Lower leg skin (tissue), 3 donors: ENCODE measurements at regions not wholly inside any gene's neighbourhood (a gene's known extent, or its start where the extent isn't known, plus 50 kb on each side); places are given as distances from the start of the nearest gene placed in this dataset.

Source experiments
- POLR2A ChIP-seq, 2 donors: fragments of 450-650 bp; IDR thresholded peaks; one replicate each; pipeline ENCODE4 v1.6.1; 2016 to 2017; ENCODE audit warnings: antibody characterized with exemption in 2 of 2, mild to moderate bottlenecking in 1 of 2, moderate library complexity in 1 of 2
- TF ChIP-seq, protein P1 (sequence below), 3 donors: fragments of 450-650 bp; IDR thresholded peaks; one replicate each; pipeline ENCODE4 v1.5.1; 2016; ENCODE audit warnings: antibody characterized with exemption in 3 of 3, mild to moderate bottlenecking in 3 of 3, moderate library complexity in 2 of 3

DNA sequence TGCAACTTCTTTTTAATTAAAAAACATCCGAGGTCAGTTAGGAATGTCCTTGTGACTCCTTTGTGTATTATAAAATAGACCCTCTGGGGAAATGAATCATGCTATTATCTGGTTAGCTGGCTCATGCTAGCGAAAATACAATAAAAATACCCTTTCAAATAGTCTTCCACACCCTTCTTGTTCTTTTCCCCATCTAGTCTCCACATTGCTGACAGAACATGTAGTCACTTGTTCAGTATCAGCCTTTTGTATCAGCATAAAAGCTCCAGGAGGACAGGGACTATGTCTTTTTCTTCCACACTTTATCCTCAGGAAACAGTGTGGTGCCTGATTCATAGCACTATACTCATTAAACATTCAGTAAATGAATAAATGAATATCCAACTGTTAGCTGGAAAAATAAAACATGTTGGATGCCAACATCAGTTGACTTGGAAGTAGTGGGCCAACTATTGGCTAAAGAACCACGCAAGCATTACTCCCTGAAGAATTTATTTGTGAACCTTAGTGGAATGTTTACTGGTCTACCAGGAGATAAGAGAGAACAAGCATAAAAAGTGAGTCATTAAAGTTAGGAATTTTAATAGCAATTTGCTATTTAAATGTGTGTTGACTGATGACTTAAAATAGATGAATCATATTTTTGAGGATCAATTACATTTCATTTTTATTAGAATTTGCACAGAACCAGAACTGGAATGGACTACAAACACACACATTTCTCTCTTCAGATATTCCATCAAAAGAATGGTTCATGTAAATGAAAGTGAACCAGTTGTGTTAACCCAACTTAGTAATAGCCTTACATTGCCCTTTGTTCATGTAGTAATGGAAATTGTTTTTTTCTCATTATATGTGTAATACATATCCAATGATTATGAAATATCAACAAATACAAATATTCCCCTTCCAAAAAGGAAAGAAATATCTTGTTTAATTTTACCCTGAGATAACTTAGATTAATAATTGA is 129.6 kb downstream of the DKK1 start:
- TF ChIP-seq, protein P1, sequence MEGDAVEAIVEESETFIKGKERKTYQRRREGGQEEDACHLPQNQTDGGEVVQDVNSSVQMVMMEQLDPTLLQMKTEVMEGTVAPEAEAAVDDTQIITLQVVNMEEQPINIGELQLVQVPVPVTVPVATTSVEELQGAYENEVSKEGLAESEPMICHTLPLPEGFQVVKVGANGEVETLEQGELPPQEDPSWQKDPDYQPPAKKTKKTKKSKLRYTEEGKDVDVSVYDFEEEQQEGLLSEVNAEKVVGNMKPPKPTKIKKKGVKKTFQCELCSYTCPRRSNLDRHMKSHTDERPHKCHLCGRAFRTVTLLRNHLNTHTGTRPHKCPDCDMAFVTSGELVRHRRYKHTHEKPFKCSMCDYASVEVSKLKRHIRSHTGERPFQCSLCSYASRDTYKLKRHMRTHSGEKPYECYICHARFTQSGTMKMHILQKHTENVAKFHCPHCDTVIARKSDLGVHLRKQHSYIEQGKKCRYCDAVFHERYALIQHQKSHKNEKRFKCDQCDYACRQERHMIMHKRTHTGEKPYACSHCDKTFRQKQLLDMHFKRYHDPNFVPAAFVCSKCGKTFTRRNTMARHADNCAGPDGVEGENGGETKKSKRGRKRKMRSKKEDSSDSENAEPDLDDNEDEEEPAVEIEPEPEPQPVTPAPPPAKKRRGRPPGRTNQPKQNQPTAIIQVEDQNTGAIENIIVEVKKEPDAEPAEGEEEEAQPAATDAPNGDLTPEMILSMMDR (IDR thresholded peaks at IDR 0.05) = no peak
- TF ChIP-seq POLR2A (IDR thresholded peaks at IDR 0.05) = no peak
